ENCODE measurements at regions not wholly inside any gene's neighbourhood (a gene's known extent, or its start where the extent isn't known, plus 50 kb on each side); places are given as distances from the start of the nearest gene placed in this dataset.
A peak's percentile ranks its signal among the peaks of the same experiment; 100 is the strongest.

DNA sequence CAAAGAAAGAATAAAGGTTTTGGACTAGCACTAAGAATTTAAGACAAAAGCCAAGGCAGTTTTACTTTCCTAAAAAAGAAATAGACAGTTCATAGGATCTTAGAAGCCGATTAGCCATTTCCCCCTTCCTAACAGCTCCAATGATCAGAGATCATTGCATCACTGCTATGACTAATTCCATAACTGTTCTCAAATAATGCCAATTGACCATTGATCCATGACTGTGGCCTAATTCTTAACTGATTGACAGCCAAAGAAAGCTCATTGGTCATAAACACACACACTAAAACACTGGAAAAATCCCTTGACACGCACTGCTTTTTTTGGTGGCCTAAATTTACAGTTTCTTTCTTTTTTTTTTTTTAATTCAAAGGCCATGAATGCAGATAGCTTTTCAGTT, 345.0 kb upstream of the ACVR2A start:
- DNase-seq = no peak

DNA sequence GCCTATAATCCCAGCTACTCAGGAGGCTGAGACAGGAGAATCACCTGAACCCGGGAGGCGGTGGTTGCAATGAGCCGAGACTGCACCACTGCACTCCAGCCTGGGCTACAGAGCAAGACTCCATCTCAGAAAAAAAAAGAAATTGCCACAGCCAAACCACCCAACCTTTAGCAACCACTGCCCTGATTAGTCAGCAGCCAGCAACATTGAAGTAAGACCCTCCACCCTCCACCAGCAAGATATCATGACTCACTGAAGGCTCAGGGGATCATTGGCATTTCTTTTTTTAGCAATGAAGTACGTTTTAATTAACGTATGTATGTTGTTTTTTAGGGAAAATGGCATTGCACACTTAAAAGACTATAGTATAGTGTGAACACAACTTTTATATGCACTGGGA, 349.1 kb upstream of the ACVR2A start:
- peak; percentile 63 for DNase-seq

DNA sequence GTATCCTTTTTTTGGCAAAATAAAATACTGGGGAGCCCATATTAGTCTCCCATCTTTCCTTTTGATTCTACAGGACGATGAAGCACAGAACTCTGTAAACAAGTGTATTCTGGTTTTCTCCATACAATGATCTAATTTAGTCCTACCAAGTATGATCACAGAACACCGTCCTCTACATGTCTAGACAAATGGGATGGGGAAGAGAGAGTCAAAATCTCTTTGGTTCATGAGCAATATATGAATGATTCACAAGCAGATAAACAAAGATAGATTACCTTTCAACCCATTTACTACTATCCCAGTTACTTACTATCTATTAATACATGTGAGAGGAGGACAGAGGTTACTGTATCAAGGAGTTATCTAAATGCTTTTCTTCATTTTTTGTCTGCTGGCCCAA, 352.4 kb upstream of the ACVR2A start:
- no peak for DNase-seq

DNA sequence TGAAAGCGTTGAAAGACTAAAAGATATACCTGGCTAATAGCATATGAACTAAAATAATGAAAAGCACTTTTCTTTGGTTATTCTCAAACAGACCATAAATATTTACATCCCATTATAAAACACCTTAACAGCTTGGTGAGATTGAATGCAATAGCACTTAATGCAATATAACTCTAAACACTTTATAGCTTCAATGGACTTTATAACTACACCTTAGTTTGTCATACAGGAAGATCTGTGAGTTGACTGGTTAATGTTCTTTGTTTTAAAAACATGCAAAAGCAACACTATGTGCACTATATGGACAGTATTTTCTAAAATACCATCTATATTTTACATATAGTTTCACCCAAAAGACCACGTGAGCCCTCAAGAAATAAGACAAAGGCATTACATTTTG, 353.3 kb upstream of the ACVR2A start:
- DNase-seq = no peak

DNA sequence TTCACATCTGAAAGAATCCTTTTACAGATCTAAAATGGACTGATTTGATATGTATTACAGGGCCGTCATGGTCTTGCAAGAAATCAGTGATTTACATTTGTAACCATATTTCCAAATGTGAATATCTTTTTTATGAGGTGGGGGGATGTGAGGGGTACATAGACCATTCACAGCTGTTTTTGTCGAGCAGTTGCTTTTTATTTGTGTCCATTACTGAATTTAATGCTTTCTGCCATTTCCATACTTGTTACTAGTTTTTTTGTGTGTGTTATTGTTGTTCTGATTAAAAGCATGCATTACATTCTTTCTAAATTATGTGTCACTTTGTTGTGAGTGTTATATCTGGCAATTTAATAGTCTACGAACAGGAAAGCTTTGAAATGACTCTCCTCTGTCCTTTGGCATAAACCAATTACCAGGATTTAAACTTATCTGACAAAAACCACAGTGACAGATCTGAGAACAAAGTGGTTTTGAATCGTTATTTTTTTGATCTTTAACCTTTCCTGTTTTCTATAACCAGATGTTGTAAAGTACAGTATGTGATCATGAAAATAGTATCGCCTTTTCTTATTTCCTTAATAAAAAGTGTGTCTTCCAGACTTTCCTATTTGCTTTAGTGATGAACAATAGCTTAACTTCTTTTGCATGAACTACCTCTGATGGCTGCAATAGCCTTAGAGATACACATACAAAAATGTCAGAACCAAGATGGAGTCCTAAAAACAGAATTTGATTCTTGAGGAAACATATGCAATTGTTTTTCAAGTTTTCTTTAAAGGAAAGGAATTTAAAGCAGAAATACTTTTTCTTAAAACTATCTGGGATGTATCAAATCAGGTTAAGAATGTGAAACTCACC, 354.2 kb upstream of the ACVR2A start:
- DNase-seq = no peak

DNA sequence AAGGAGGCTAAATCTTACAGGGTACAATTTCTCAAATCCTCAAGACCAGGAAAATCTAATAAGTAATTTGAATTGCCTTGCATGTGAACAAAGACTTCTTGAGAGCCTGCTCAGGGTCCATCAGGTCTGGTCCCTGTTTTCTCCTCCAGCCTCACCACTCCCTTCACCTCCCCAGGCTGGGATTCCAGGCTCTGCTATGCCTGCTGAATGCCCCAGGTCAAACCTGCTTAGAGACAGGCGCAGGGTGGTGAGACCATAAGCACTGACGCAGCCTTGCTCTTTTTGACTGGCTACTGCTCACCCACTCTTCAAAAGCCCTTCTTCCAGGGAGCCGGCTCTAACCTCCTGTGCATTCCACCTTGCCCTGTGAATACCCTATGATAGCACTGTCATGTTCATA, 356.4 kb upstream of the ACVR2A start:
- DNase-seq = no peak

DNA sequence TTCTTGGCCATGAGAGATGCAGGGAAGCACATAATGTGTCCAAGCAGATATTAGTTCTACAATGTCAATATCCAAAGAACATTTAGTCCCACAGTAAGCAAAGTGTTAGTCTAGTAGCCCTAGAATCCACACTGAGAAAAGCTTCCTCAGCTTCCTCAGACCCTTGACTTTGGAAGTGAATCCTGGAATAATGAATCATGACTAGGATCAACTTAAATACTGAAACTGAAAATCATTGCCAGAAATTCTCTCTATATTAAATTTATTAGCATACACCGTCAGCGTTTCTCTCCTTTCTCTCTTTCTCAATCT, 356.9 kb upstream of the ACVR2A start:
- no peak for DNase-seq

DNA sequence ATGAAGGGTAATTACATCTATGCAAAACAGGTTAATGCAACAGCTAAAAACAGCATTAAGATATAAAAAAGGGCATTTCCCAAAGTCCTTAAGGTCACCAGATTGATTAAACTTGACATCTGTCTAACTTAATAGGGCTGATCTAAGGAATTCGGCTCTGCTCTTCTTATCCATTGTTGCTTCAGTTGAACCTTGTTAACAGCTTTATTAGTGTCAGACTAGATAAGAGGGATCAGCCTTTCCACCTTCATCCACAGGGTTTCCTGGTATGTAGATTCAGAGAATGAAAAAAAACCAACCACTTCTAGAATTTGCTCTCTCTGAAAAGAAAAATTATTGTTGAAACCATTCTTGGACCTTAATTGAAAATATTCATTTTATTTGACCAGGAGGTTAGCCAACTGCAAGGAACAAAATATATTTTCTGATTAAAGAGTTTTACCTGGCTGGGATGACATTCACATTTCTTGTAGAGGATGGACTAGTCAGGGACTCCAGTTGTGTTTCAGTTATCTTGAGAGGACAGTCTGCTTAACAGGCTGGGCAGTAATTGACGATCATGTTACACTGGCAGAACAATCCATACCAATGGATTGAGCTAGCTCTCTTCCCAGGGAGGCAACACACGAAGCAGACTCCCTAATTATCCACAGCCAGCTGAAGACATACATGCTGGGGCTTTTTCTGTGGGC, 357.4 kb upstream of the ACVR2A start:
- DNase-seq = no peak

DNA sequence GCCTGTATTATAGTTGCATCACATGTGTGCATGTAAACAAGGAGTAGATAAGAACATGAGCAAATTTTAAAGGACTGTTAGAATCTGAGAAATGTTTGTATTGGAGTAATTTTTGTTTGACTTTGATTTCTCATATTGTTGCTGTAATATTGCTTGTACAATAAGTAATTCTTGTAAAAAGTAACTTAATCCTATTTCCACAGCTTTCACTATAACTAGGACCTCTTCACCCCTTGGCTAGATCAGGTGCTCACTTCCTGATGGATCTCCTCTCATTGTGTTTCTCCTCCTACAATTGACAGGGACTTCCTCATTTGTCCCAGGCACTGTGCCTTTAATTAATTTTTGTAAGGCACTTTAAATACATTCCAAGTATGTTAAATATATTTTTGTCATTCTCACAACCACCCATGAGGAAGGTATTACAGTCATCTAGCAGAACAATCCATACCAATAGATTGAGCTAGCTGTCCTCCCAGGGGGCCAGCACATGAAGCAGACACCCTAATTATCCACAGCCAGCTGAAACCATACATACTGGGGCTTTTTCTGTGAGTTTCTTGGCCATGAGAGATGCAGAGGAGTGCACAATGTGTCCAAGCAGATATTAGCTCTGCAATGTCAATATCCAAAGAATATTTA, 359.5 kb upstream of the ACVR2A start:
- no peak for DNase-seq

DNA sequence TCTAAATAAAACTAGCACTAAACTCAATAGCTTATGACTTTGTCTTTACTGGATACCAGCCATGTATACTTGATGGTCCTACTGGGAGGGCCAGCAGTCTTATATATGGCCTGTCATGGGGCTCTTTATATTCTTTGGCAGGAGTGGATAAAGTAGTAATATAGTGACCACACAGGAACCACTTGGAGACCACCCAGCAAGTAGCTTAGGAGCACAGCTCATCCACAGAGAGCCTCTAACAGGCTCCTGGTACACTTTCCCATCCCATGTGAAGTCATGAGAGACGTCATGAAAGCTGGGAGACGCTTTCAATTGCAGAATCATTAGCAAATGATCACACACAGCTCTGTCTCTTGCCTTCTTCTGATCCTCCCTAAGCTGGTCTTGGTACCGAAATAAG, 360.9 kb upstream of the ACVR2A start:
- no peak for DNase-seq

DNA sequence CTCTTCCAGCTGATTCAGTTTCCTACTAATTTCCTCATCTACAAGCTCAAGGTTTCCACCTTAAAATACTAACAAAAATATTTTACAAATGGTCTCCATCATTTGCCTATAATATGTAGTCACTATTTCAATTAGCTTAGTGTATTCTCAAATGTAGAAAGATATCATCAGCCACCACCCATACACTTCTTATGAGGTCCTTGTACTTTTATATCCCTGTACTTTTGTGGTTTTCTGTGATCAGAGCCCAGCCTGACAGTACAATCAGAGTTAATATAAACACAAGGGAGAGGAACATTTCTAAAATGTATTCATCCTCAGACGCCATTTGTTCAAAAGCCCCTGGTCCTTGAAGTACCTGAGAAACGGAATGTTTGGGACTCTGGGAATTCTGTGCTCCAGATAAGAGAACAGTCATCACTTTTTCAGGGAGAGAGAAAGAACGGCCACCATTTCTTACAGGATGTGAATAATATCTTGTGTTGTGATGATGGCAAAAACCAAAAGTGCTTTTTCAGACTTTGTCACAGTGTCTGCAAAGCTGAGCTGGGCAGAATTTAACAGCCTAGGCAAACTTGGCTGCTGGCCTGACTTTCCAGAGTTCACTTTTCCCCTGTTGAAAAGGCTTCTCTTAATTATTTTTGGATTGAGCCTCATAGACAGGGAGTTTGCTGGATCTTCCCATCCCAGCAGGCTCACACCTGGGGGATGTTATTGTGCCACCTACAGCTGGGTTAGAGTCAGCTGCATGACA, 361.7 kb upstream of the ACVR2A start:
- DNase-seq = no peak

DNA sequence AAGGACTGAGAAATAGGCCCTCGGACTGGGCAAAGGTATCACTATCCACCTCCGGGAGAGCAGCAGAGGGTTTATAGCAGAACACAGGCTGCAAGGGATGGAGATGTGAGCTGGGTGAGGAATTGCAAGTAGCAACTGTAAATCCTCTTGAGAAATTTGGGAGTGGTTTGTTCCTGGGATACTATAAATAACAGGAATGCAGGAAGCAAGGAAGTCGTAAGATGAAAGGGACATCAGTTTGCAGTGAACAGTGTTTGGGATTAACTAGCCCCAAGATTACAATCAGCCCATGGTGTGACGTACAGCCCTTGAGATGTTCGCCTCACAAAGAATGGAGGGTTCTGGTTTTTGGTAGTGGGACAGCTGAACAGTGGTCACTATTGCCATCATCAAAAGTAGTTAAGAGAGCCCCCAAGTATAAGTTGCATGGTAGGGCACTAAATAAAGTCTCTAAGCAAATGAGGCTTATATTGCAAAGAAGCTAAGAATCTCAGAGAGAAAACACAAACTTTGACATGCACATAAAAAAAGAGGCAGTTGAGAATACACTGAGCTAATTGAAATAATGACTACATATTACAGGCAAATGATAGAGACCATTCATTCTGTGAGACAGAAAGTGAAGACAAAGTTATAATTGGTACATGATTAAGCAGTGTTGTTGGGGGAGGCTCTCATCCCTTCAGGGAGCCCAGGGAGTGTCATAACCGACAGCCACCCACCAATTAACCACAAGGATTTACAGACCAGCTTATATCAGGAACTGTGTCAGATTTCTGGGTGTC, 362.5 kb upstream of the ACVR2A start:
- DNase-seq = peak; percentile 3

DNA sequence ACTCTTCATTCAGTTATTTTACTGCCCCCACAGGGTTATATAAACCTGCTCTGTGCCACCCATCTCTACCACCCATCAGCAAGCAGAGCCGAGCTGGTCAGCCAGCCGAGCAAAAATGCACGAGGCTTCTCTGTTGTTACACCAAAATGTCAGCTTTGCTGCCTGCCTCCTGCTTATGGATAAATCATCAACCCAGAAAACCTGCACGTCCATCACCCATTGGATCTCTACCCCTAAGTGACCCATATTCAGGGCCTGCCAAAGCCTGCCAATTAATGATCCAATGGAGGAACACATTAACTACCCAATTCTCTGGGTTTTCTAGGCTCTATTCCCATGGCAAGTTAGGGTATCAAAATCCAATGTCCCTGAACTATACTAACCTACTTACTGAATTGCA, 365.5 kb upstream of the ACVR2A start:
- no peak for DNase-seq

DNA sequence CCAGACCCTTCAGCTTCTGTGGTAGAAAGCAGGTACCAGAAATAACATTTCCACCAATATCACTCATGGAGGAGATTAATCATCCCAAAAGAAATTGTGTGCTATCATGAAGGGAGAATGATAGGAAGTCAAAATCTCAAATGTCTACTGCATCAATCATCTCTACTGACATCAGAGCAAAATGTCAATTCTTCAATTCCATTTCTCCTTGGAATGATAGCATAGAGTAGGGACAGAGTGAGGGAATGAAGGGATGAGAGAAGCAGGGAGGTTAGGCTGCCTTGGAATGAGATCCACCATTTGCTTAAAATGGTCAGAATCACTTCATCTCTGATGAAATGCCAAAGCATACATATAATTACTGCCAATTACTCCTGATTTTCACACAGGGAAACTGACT, 371.8 kb upstream of the ACVR2A start:
- DNase-seq = no peak

DNA sequence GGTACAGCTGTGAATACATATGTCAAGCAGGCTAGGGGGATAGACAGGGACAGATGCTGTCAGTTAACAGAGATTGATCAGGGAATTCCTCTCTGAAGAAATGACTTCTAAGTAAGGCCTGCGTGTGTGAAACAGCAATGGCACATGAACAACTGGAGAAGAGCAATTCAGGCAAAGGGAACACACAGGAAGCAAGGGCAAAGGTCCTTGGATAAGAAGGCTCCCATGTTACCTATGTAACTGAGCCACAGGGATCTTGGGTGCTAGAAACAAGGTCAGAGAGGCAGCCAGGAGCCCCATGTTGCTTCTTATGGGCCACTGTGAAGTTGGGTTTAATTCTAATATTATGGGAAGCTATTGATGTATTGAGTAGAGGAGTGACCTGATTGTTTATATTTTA, 373.7 kb upstream of the ACVR2A start:
- no peak for DNase-seq

DNA sequence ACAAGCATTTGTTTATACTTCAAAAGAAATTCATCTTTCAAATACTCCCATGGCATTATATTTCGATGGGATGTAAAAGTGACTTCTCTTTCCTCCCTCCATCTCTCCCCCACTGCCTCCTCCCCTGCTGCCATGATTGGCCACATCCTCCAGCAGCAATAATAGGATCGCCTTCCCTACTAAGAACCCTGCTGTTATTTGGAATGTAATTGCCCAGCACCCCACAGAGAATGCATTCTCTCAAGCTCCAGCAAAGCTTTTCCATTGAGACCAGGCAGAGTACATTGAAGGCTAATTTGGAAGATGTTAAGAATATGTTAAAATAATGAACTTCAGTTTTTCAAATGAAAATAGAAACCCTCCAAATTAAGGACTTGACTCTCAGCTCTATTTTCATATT, 375.4 kb upstream of the ACVR2A start:
- DNase-seq = no peak

DNA sequence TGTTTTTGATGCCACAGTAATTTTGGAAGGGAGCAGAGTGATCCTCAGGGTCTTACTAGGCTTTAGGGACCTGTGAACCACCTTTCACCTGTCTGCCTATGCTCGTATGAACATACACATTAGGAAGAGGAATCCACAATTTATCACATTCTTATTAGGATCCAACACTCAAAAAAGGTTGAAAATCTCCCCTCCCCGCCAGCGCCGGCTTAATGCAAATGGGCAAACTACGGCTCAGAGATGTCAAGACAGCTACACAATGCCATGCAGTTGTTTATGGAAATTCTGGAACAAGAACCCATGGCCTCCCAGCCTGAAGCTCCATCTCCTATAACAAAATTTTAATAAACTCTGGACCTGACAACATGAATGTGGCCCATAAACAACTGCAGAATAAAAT, 375.9 kb upstream of the ACVR2A start:
- no peak for DNase-seq

DNA sequence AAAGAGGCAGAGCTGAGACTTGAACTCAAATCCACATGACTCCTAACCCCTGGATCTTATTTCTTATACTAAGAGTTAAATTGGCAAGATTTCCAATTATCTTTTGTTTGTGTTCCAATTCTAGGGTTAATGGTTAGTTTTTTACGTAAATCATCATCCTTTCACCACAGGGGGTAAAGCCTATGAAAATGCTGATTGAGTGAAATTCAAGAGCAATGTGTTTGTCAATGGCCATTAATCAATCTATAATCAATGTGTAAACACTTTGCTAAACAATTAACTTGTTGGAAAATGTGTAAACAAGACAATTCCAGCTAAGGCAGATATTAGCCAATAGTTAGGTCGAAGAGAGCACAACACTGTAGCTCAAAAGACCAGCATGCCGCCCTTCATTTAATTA, 376.5 kb upstream of the ACVR2A start:
- no peak for DNase-seq

DNA sequence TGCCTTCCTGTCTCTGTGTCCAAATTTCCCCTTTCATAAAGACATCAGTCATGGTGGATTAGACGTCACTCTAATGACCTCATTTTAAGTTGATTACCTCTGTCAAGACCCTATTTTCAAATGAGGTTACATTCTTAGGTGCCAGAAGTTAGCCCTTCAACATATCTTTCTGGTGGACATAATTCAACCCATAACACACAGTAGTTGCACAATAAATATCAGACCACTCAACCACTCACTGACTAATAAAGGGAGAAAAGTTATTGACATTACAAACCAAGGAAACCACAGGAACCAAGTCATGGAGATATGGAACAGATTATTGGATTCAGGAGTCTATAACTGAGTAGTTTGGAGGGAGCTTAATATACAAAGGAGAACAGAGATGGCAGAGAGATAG, 377.4 kb upstream of the ACVR2A start:
- DNase-seq = peak; percentile 1

DNA sequence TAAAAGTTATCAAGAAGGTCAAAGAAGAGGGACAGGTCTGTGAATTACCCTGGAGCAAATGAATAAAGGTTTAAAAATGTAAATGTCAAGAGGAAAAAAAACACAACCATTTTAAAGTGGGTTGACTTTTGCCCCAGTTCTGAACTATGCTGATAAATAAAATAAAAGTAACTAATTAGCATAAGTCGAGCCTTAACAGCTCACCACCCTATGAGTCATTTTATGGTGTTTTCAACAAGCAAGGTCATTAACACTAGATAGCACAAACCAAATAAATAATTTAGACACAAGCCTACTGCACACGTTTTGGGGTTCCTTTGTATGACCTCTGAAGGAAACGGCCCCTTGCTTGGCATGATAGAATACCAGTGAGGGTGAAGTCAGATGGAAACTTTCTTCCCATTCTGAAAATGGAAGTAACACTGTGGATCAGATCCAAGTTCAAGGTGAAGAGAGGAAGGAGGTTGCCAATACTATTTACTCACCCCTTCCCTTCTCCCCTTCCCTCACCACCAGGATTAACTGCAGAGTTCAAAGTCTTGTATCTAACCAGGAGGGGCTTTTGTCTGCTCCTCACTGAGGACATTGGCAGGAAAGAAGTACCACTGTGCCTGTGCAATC, 380.0 kb upstream of the ACVR2A start:
- no peak for DNase-seq

DNA sequence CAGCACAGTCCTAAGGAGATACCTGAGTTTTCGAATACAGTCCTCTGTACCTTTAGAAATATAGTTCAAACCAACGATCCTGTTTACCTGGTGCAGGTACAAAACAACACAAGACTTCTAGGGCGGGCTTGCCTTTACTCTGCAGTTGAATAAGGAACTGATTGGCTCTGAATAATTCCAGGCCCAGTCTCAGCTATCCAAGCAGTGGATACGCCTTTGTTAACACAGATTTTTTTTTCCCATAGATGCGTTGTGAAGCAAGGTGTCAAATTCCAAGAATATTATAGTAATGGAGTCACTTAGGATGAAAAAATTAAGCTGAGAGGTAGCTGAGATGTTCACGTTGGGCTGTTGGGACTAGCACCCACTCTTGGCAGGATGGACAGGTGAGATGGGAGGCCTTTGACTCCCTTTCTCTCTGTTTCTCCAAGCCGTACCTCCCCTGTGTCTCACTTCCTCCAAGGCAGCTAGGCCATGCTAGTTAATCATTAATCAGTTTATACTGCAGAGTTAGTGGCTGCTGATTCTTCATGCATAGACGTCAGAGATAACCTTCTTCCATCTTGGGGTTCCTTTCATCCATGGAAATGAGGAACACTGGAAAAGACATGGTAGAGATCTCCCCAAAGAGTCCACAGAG, 380.8 kb upstream of the ACVR2A start:
- DNase-seq = no peak

DNA sequence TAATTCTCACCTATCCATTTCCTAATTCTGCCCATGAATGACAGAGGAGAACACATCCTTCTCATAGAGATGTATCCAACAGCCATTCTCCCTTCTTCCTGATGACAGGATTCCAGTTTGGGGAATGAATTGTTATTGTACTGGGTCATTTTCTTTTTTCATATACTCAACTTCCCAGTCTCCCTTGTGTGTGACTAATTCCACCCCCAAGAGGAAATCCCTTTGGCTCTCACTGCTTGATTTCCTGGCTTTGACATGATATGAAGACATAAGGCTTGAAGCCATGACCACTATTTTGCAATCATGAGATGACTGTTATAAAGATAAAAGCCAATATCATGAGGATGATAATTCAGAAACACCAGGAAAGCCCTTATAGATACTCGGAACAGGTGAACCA, 384.7 kb upstream of the ACVR2A start:
- peak; percentile 59 for DNase-seq

Measured in fibroblast of skin of right biceps (primary cell).